ENCODE measurements at regions not wholly inside any gene's neighbourhood (a gene's known extent, or its start where the extent isn't known, plus 50 kb on each side); places are given as distances from the start of the nearest gene placed in this dataset.

DNA sequence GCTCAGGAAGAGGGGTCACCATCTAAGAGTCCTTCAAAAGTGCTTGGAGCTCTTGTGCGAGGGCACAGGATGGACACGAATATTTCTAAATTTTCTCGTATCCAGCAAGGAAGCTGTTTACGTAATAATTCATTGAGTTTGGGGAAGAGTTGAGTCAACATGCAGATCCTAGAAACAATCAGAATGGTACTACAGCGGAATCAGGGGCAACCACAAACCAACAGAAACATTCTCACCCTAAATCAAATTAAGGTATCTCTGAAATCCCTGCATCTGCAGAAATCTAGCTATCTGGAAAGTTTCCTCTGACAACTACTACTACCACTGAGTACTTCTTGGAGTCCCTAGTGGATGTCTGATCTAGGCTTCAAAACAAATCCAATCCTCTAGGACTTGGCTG lies 352.4 kb downstream of the LTN1 start:
- Mint-ChIP-seq H3K9me3 (no peaks in the 10 kb centered on the region), H3K27me3 (ENCODE audit: low read depth, poor library complexity) (no peaks in the 10 kb centered on the region)

DNA sequence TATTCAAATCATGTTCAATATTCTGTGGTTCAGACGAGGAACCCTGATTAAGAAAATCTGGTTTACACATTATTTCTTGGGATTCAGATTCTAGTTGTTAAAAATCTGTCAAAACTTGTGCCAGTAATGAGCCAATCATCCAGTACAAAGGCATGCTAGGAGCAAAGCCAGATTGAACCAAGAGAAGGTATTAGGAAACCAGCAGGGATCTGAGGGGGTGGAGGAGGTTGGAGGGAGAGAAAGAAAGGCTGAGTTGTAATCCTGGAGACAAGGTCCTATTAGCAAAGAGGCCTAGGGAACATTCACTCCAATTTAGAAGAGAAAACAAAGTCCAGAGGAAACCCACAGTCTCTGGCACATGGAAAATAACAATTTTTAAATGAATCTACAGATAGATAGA lies 352.9 kb downstream of the LTN1 start:
- H3K36me3 Mint-ChIP-seq (ENCODE audit: low read depth): no peaks in the 10 kb centered on the region
- TF ChIP-seq, protein P1, sequence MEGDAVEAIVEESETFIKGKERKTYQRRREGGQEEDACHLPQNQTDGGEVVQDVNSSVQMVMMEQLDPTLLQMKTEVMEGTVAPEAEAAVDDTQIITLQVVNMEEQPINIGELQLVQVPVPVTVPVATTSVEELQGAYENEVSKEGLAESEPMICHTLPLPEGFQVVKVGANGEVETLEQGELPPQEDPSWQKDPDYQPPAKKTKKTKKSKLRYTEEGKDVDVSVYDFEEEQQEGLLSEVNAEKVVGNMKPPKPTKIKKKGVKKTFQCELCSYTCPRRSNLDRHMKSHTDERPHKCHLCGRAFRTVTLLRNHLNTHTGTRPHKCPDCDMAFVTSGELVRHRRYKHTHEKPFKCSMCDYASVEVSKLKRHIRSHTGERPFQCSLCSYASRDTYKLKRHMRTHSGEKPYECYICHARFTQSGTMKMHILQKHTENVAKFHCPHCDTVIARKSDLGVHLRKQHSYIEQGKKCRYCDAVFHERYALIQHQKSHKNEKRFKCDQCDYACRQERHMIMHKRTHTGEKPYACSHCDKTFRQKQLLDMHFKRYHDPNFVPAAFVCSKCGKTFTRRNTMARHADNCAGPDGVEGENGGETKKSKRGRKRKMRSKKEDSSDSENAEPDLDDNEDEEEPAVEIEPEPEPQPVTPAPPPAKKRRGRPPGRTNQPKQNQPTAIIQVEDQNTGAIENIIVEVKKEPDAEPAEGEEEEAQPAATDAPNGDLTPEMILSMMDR (IDR thresholded peaks at IDR 0.05): no peak

More for the DNA sequence above, 352.4 kb downstream of the LTN1 start:
- TF ChIP-seq, protein P1 (IDR thresholded peaks at IDR 0.05): no peak
- H3K27ac Mint-ChIP-seq: no peak overlapping the region
- no peaks in the 10 kb centered on the region for H3K36me3 Mint-ChIP-seq (ENCODE audit: low read depth)
- no peak overlapping the region for H3K4me3 Mint-ChIP-seq
- no peak for DNase-seq
- H3K4me1 Mint-ChIP-seq: no peaks in the 10 kb centered on the region

GRCh38 chr21:28636752-28637691 lies 355.7 kb downstream of the LTN1 start:
- peaks cover 3% of the 10 kb centered on the region for H3K27me3 Mint-ChIP-seq (ENCODE audit: low read depth, poor library complexity)
- no peaks in the 10 kb centered on the region for H3K9me3 Mint-ChIP-seq
- no peak overlapping the region for H3K27ac Mint-ChIP-seq
- H3K36me3 Mint-ChIP-seq (ENCODE audit: low read depth): no peaks in the 10 kb centered on the region
- H3K4me3 Mint-ChIP-seq: no peak overlapping the region
- TF ChIP-seq, protein P1 (IDR thresholded peaks at IDR 0.05): no peak
- no peak for DNase-seq
- no peaks in the 10 kb centered on the region for H3K4me1 Mint-ChIP-seq

More for the DNA sequence above, 352.9 kb downstream of the LTN1 start:
- H3K27me3 Mint-ChIP-seq (ENCODE audit: low read depth, poor library complexity): peaks cover 3% of the 10 kb centered on the region
- H3K4me1 Mint-ChIP-seq: no peaks in the 10 kb centered on the region
- no peak overlapping the region for H3K27ac Mint-ChIP-seq
- no peak for DNase-seq
- no peaks in the 10 kb centered on the region for H3K9me3 Mint-ChIP-seq
- H3K4me3 Mint-ChIP-seq: no peak overlapping the region

- Mint-ChIP-seq H3K4me3 (no peak overlapping the region), H3K27ac (no peak overlapping the region), H3K27me3 (ENCODE audit: low read depth, poor library complexity) (peaks cover 3% of the 10 kb centered on the region), H3K9me3 (no peaks in the 10 kb centered on the region), H3K36me3 (ENCODE audit: low read depth) (no peaks in the 10 kb centered on the region), H3K4me1 (no peaks in the 10 kb centered on the region)
- TF ChIP-seq, protein P1 (IDR thresholded peaks at IDR 0.05): no peak
- no peak for DNase-seq
Observed at GRCh38 chr21:28635541-28635940, 357.1 kb downstream of the LTN1 start.

GRCh38 chr21:28633839-28634555 lies 358.7 kb downstream of the LTN1 start:
- H3K27me3 Mint-ChIP-seq (ENCODE audit: low read depth, poor library complexity): peaks cover 3% of the 10 kb centered on the region
- H3K27ac Mint-ChIP-seq: no peak overlapping the region
- H3K4me1 Mint-ChIP-seq: no peaks in the 10 kb centered on the region
- no peaks in the 10 kb centered on the region for H3K36me3 Mint-ChIP-seq (ENCODE audit: low read depth)
- TF ChIP-seq, protein P1 (IDR thresholded peaks at IDR 0.05): no peak
- H3K9me3 Mint-ChIP-seq: no peaks in the 10 kb centered on the region
- DNase-seq: no peak
- H3K4me3 Mint-ChIP-seq: no peak overlapping the region

Measured in nephron progenitor cell (in vitro differentiated cells).